PFSK-1 (cell line): ENCODE measurements at regions not wholly inside any gene's neighbourhood (a gene's known extent, or its start where the extent isn't known, plus 50 kb on each side); places are given as distances from the start of the nearest gene placed in this dataset.

Source experiments
- FOXP2 ChIP-seq: optimal IDR thresholded peaks from 2 replicates; pipeline ENCODE3; 2011; ENCODE audit warnings: borderline replicate concordance, control low read depth, inconsistent platforms; ENCODE audit not compliant: insufficient read depth; ENCODE audit errors: extremely low read length, extremely low read depth
- POLR2AphosphoS5 ChIP-seq: IDR thresholded peaks from 2 replicates; pipeline ENCODE4 v1.6.1; 2012; ENCODE audit warnings: low read depth, mild to moderate bottlenecking, control low read depth, low read length, moderate library complexity
- SIN3A ChIP-seq: IDR thresholded peaks from 2 replicates; pipeline ENCODE4 v1.6.1; 2012; ENCODE audit warnings: mild to moderate bottlenecking, low read length, moderate library complexity, borderline replicate concordance; ENCODE audit not compliant: insufficient read depth
- TAF1 ChIP-seq: IDR thresholded peaks from 2 replicates; pipeline ENCODE4 v1.6.1; 2012; ENCODE audit warnings: low read length, control low read depth, borderline replicate concordance; ENCODE audit not compliant: insufficient read depth
- TF ChIP-seq, protein P1 (sequence below), 2 experiments: IDR thresholded peaks; 2 replicates each; pipeline versions ENCODE4 v1.6.1 to v1.8.0; 2011 to 2012; ENCODE audit warnings: low read depth in 2 of 2, low read length in 2 of 2, control low read depth in 1 of 2, inconsistent platforms in 1 of 2, mild to moderate bottlenecking in 1 of 2, moderate library complexity in 1 of 2; ENCODE audit not compliant: insufficient read depth in 1 of 2

- TF ChIP-seq POLR2AphosphoS5 (no peak), TAF1 (no peak), FOXP2 (no peak), SIN3A (no peak)
- TF ChIP-seq, protein P1, sequence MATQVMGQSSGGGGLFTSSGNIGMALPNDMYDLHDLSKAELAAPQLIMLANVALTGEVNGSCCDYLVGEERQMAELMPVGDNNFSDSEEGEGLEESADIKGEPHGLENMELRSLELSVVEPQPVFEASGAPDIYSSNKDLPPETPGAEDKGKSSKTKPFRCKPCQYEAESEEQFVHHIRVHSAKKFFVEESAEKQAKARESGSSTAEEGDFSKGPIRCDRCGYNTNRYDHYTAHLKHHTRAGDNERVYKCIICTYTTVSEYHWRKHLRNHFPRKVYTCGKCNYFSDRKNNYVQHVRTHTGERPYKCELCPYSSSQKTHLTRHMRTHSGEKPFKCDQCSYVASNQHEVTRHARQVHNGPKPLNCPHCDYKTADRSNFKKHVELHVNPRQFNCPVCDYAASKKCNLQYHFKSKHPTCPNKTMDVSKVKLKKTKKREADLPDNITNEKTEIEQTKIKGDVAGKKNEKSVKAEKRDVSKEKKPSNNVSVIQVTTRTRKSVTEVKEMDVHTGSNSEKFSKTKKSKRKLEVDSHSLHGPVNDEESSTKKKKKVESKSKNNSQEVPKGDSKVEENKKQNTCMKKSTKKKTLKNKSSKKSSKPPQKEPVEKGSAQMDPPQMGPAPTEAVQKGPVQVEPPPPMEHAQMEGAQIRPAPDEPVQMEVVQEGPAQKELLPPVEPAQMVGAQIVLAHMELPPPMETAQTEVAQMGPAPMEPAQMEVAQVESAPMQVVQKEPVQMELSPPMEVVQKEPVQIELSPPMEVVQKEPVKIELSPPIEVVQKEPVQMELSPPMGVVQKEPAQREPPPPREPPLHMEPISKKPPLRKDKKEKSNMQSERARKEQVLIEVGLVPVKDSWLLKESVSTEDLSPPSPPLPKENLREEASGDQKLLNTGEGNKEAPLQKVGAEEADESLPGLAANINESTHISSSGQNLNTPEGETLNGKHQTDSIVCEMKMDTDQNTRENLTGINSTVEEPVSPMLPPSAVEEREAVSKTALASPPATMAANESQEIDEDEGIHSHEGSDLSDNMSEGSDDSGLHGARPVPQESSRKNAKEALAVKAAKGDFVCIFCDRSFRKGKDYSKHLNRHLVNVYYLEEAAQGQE (IDR thresholded peaks at IDR 0.05; ENCODE audit: insufficient read depth in 1 of 2, low read depth in 2 of 2, low read length in 2 of 2), result no peak
Observed at GRCh38 chr1:221858818-221859611, 117.1 kb upstream of the DUSP10 start.

GRCh38 chr1:221856228-221857093, 114.6 kb upstream of the DUSP10 start:
- TF ChIP-seq SIN3A, result no peak
- TF ChIP-seq FOXP2, result no peak
- TF ChIP-seq, protein P1 (IDR thresholded peaks at IDR 0.05; ENCODE audit: insufficient read depth in 1 of 2, low read depth in 2 of 2, low read length in 2 of 2), result no peak
- no peak for TF ChIP-seq POLR2AphosphoS5
- TF ChIP-seq TAF1, result no peak

GRCh38 chr1:221855156-221855555, 113.3 kb upstream of the DUSP10 start:
- TF ChIP-seq POLR2AphosphoS5, result no peak
- TF ChIP-seq SIN3A, result no peak
- TF ChIP-seq, protein P1 (IDR thresholded peaks at IDR 0.05; ENCODE audit: insufficient read depth in 1 of 2, low read depth in 2 of 2, low read length in 2 of 2), result no peak
- TF ChIP-seq FOXP2, result no peak
- TF ChIP-seq TAF1, result no peak

GRCh38 chr1:221851336-221851735, 109.4 kb upstream of the DUSP10 start:
- TF ChIP-seq SIN3A (no peak), TAF1 (no peak), POLR2AphosphoS5 (no peak), FOXP2 (no peak)
- TF ChIP-seq, protein P1 (IDR thresholded peaks at IDR 0.05; ENCODE audit: insufficient read depth in 1 of 2, low read depth in 2 of 2, low read length in 2 of 2), result no peak
